T-helper 1 cell treated with Interleukin-12 subunit alpha and Interleukin-12 subunit beta and Interleukin-4 antibody, amounts not matched to agents 30 μg/mL and 1 μg/mL, for 36 hours (primary cell): ENCODE measurements at regions not wholly inside any gene's neighbourhood (a gene's known extent, or its start where the extent isn't known, plus 50 kb on each side); places are given as distances from the start of the nearest gene placed in this dataset.
"Not testable (repeated sequence)": the region's sequence is repeated elsewhere in the genome, so short reads cannot be mapped to it uniquely, and the experiment has no call there.

Experiments used
- H3K27ac Mint-ChIP-seq: one replicate; pipeline ENCODE4 v1.8.0; 2021; ENCODE audit warnings: mild to moderate bottlenecking, mixed read lengths
- H3K27me3 Mint-ChIP-seq: one replicate; pipeline ENCODE4 v1.8.0; 2021; ENCODE audit warnings: low read depth, mixed read lengths
- H3K36me3 Mint-ChIP-seq: one replicate; pipeline ENCODE4 v1.8.0; 2021; ENCODE audit warnings: low read depth, mixed read lengths
- H3K4me1 Mint-ChIP-seq: one replicate; pipeline ENCODE4 v1.8.0; 2021; ENCODE audit warnings: low read depth, mixed read lengths
- H3K4me3 Mint-ChIP-seq: one replicate; pipeline ENCODE4 v1.8.0; 2021; ENCODE audit warnings: mild to moderate bottlenecking, moderate library complexity, mixed read lengths
- H3K9me3 Mint-ChIP-seq: one replicate; pipeline ENCODE4 v1.8.0; 2021; ENCODE audit warnings: mixed read lengths

DNA sequence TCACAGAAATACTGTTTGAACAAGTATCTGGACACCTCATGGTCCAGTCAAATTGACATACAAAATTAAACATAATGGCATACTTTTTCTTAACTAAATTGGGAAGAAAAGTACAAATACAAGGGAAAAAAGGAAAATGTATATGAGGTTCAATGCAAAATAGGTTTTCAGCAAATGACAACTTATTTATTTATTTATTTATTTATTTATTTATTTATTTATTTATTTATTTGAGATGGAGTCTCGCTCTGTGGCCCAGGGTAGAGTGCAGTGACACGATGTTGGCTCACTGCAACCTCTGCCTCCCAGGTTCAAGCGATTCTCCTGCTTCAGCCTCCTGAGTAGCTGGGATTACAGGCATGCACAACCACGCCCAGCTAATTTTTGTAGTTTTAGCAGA lies 424.9 kb upstream of the AKR1E2 start:
- H3K4me3 Mint-ChIP-seq, H3K27me3 Mint-ChIP-seq, H3K9me3 Mint-ChIP-seq, H3K36me3 Mint-ChIP-seq, H3K27ac Mint-ChIP-seq, H3K4me1 Mint-ChIP-seq: not testable (repeated sequence)

DNA sequence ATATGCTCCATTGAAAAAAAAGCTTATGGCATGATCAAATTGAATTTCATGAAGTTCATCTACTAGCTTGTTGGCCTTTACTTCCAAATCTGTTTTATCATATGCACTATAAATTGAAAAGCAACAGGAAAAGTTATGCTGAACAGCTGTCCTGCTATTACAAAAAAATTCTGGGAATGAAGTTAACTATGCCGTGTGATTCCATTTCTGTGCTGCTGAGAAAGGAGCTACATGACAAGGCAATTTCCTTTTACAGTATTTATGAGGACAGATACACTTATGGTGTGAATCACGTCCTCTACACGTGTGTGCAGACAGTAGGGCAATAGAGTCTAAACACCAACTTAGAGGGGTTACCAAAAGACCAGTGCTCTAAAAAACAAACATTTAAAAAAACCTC lies 426.5 kb upstream of the AKR1E2 start:
- no peaks in the 10 kb centered on the region for H3K36me3 Mint-ChIP-seq
- H3K4me1 Mint-ChIP-seq: no peaks in the 10 kb centered on the region
- H3K27me3 Mint-ChIP-seq: peaks cover 7% of the 10 kb centered on the region
- no peaks in the 10 kb centered on the region for H3K9me3 Mint-ChIP-seq
- no peak overlapping the region for H3K27ac Mint-ChIP-seq
- no peak overlapping the region for H3K4me3 Mint-ChIP-seq

DNA sequence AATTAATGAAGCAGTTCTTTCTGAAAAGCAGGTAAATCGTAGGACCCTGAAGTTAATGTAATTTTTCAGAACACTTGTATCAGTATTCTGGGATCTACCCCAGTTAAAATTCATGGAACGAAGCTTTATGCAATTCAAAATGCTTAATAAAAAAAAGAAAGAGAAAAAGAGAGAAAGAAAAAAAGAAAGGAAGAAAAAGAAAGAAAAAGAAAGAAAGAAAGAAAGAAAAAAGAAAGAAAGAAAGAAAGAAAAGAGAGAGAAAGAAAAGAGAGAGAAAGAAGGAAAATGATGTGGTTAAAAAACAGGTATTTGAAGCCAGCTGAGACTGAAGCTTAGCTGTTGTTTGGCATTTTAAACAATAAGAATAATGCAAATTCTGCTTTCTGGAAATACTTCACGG lies 427.4 kb upstream of the AKR1E2 start:
- Mint-ChIP-seq H3K4me3 (no peak overlapping the region), H3K4me1 (no peaks in the 10 kb centered on the region), H3K27me3 (peaks cover 7% of the 10 kb centered on the region), H3K36me3 (no peaks in the 10 kb centered on the region), H3K9me3 (no peaks in the 10 kb centered on the region), H3K27ac (no peak overlapping the region)

DNA sequence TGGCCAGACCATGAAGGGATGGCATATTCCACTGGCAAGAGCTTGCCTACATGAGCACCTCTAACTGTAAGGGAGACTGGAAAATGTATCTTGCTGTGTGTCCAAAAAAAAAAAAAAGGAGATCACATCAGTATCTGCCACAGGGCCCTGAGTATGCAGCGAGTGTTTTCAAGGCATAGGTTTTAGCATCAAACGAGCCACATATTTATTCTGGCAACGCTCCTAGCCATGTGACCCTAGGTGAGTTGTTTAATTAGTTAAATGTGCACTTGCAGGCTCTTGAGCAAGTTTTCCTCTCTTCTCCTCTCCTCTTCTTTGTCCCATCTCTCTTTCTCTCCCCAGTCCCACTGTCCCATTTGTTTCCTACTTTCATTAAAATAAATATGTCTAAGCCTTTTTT lies 428.7 kb upstream of the AKR1E2 start:
- no peaks in the 10 kb centered on the region for H3K9me3 Mint-ChIP-seq
- peaks cover 7% of the 10 kb centered on the region for H3K27me3 Mint-ChIP-seq
- H3K4me1 Mint-ChIP-seq: no peaks in the 10 kb centered on the region
- no peaks in the 10 kb centered on the region for H3K36me3 Mint-ChIP-seq
- no peak overlapping the region for H3K4me3 Mint-ChIP-seq
- no peak overlapping the region for H3K27ac Mint-ChIP-seq

DNA sequence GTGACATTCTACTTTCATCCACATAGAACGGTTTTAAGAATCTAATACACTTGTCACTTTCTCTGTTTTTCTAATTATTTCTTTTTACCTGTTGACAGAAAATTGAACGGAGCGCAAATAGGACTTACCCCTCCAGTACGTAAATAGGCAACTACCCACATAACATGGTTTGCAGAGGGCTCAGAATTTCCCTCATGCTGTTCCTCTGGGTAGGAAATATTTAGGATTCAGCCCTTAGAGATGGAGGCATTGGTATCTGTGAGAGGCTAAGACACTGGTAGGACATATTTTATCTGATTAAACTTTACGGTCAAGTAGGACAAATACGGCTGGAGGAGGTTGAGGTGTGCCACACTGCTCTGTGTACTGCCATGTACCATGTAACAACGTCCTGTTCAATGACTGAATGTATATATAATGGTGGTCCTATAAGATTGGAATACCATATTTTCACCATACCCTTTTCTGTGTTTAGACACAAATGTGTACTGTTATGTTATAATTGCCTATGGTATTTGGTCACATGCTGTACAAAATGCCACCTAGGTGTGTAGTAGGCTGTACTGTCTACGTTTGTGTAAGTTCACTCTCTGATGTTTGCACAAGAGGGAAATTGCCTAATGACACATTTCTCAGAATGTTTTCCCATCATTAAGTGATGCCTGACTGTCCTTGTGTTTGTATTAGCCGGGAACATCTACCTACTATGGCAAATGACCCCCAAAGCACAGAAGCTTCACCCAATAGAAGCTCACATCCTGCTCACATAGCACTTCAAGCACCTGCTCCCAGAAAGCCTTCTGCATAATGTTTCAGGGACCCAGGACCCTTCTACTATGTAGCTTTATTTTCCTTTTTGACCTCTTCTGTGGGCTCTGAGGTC lies 429.4 kb upstream of the AKR1E2 start:
- Mint-ChIP-seq H3K9me3 (no peaks in the 10 kb centered on the region), H3K4me1 (no peaks in the 10 kb centered on the region), H3K36me3 (no peaks in the 10 kb centered on the region), H3K27me3 (peaks cover 7% of the 10 kb centered on the region), H3K4me3 (no peak overlapping the region), H3K27ac (no peak overlapping the region)

DNA sequence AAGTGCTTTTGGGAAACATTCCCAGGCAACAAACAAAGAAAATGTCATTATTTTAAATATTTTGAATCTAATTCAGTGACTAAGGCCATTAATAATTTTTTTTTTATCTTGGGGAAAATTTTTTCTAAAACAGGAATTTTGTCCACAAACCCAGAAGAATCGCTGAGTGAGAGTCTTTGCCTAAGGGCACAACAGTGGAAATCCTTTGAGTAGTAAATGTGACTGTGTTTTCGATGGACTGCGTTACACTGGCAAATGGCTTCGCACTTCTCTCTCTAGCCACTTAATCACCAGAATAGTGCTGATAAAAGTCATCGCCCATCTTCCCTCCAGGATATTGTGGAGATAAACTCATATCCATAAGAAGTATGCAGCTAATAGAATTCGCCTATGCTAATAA lies 430.3 kb upstream of the AKR1E2 start:
- H3K4me1 Mint-ChIP-seq: no peaks in the 10 kb centered on the region
- no peak overlapping the region for H3K4me3 Mint-ChIP-seq
- no peak overlapping the region for H3K27ac Mint-ChIP-seq
- H3K9me3 Mint-ChIP-seq: no peaks in the 10 kb centered on the region
- peaks cover 7% of the 10 kb centered on the region for H3K27me3 Mint-ChIP-seq
- no peaks in the 10 kb centered on the region for H3K36me3 Mint-ChIP-seq

DNA sequence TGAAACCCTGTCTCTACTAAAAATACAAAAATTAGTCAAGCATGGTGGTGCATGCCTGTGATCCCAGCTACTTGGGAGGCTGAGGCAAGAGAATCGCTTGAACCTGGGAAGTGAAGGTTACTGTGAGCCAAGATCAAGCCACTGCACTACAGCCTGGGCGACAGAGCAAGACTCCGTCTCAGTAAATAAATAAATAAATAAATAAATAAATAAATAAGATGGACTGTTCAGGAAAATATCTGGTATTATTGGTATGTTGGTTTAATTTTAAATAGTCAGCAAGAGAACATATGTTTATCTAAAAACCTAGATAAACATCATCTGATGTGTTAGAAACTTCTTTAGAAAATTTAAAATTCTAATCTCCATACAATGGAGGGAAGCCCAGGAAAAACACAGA lies 431.6 kb upstream of the AKR1E2 start:
- not testable (repeated sequence) for H3K27me3 Mint-ChIP-seq, H3K4me1 Mint-ChIP-seq, H3K4me3 Mint-ChIP-seq, H3K36me3 Mint-ChIP-seq, H3K9me3 Mint-ChIP-seq, H3K27ac Mint-ChIP-seq

DNA sequence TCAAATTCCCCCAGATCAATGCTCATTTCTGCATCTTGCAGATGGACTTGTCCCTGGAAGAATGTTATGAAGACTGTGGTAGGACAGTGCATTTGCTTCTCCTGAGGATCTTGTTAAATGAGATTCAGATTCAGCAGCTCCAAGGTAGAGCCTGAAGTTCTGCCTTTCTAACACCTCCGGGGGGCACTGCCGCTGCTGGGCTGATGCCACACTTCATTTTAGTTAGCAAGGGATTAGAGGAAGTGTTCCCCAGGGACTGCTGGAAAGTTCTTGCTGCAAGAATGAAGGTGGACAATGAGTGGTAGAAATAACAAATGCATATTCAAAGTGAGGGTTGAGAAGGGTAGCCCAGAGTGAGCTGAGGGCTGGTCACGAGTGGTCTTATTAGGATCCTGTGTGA lies 434.3 kb upstream of the AKR1E2 start:
- H3K4me1 Mint-ChIP-seq: no peaks in the 10 kb centered on the region
- H3K4me3 Mint-ChIP-seq: no peak overlapping the region
- no peaks in the 10 kb centered on the region for H3K36me3 Mint-ChIP-seq
- H3K27ac Mint-ChIP-seq: no peak overlapping the region
- H3K27me3 Mint-ChIP-seq: peaks cover 11% of the 10 kb centered on the region
- no peaks in the 10 kb centered on the region for H3K9me3 Mint-ChIP-seq

DNA sequence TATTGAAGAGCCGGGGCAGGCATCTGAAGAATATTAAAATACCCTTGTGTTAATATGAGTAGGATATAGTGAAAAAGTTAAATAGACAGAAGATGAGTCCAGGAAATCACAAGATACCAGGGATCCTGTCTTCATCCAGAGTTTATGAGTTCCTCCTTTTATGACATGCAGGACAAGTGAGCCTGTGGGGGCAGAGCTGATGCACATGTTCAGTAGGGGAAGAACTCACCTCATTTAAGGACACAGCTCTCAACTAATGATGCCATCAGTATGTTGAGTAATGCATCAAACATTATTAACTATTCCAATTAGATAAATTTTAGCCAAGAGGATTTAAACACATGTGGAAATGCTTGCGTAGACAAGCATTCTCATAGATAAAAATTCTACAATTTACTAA lies 435.8 kb upstream of the AKR1E2 start:
- Mint-ChIP-seq H3K4me3 (no peak overlapping the region), H3K27me3 (peaks cover 13% of the 10 kb centered on the region), H3K4me1 (no peaks in the 10 kb centered on the region), H3K36me3 (no peaks in the 10 kb centered on the region), H3K9me3 (no peaks in the 10 kb centered on the region), H3K27ac (no peak overlapping the region)

DNA sequence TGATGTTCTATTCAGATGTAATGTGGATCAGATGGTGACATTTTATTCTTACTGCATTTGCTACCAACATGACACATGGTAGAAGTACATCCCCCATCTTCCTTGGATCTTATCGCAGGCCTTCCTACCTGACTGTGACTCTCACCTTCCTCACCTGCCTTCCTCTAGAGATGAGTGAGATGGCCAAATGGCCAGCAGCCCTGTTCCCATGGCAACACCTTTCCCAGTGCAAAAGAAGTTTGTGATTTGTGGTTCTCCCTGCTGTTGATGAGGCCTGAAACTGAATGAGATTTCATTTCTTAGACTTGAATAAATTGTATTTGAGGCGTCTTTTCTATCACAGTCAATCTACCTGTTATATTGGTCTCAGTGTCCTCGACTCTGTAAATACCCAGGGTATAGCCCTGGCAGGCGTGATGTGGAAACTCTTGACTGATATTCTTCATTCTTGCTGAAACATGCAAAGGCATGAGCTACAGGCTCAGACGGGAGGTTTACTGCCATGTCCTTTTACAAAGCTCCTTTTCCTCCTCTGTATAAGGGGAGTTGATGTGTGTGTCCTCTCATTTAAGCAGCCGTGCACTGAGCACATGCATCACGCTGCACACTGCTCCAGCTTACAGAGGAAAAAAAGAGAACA lies 440.7 kb upstream of the AKR1E2 start:
- no peaks in the 10 kb centered on the region for H3K36me3 Mint-ChIP-seq
- peaks cover 16% of the 10 kb centered on the region for H3K27me3 Mint-ChIP-seq
- no peak overlapping the region for H3K27ac Mint-ChIP-seq

DNA sequence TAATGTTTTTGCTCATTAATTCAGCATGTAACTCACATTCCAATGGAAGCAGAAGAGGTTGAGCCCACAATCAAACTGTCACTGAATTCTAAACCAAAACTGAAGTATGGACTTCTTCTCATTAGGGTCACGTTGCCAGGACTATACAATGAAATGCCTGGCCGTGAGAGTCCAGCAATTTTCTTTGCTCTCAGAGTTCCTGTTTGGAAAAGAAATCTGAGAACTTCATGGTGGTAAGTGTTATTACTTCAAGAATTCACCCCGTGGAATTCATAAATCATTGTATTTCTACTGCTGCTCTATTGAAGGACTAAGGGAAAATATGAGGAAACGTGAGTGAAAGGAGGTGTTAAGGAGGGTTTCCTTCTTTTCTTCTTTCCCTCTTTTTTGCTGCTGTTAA lies 441.8 kb upstream of the AKR1E2 start:
- Mint-ChIP-seq H3K4me3 (no peak overlapping the region), H3K4me1 (no peaks in the 10 kb centered on the region), H3K9me3 (no peaks in the 10 kb centered on the region), H3K27ac (no peak overlapping the region), H3K27me3 (peaks cover 13% of the 10 kb centered on the region), H3K36me3 (no peaks in the 10 kb centered on the region)

More for the DNA sequence above, 440.7 kb upstream of the AKR1E2 start:
- H3K4me3 Mint-ChIP-seq: no peak overlapping the region
- no peaks in the 10 kb centered on the region for H3K9me3 Mint-ChIP-seq
- no peaks in the 10 kb centered on the region for H3K4me1 Mint-ChIP-seq

DNA sequence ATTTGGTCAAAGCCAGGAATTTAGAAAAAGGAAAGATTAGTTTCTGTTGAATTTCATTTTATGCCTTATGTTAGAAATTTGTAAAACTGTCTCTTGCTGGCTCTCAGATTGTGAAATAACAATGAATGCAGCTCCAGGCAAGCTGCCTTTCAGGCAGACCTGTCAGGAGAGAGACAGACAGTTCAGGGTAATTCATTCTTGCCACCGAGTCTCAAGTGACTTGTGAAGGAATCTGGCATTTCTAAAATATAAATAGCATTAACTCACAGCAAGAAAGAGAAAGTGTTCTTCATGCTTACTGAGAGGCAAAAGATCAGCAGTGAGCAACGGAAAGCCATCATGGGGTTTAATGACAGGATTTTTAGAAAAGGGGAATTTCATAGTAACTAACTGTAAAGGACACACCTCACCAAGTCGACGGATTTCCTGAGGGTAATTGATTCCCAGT lies 442.3 kb upstream of the AKR1E2 start:
- no peaks in the 10 kb centered on the region for H3K4me1 Mint-ChIP-seq
- no peak overlapping the region for H3K4me3 Mint-ChIP-seq
- H3K27me3 Mint-ChIP-seq: peaks cover 10% of the 10 kb centered on the region
- no peaks in the 10 kb centered on the region for H3K36me3 Mint-ChIP-seq
- H3K27ac Mint-ChIP-seq: no peak overlapping the region
- H3K9me3 Mint-ChIP-seq: no peaks in the 10 kb centered on the region

DNA sequence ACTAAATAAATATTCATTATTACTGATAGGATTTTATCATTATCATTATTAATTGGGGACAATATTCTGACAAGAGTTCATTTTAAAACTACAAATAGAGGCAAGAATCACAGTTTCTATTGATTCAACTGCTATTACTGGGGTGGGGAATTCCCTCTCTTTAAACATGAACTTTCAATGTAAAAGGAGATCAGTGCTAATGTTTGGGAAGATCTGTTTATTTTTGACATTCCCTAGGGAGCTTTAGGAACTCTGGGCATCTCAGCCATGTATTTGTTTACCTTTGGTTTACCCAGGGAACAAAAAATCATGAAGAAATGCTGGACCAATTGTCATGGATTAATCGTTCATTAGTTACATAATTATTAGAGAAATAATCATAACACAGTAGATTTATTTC lies 443.2 kb upstream of the AKR1E2 start:
- H3K27ac Mint-ChIP-seq: no peak overlapping the region
- no peaks in the 10 kb centered on the region for H3K9me3 Mint-ChIP-seq
- no peaks in the 10 kb centered on the region for H3K36me3 Mint-ChIP-seq
- H3K4me1 Mint-ChIP-seq: no peaks in the 10 kb centered on the region
- no peak overlapping the region for H3K4me3 Mint-ChIP-seq
- peaks cover 10% of the 10 kb centered on the region for H3K27me3 Mint-ChIP-seq

DNA sequence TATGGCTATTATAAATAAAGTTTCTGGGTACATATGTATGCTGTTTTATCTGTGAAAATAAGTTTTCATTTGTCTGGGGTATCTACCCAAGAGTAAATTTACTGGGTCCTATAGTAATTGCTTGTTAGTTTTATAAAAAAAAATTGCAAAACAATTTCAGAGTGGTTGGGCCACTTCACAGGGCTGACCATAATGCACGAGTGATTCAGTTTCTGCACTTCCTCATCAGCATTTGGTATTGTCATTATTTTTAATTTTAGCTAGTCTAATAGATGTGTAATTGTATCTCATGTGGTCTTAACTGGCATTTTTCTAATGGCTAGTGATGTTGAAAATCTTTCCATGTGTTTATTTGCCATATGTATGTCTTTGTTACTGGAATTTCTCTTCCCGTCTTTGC lies 452.4 kb upstream of the AKR1E2 start:
- no peaks in the 10 kb centered on the region for H3K4me1 Mint-ChIP-seq
- H3K4me3 Mint-ChIP-seq: no peak overlapping the region
- H3K36me3 Mint-ChIP-seq: no peaks in the 10 kb centered on the region
- no peak overlapping the region for H3K27ac Mint-ChIP-seq
- H3K9me3 Mint-ChIP-seq: no peaks in the 10 kb centered on the region
- peaks cover 59% of the 10 kb centered on the region for H3K27me3 Mint-ChIP-seq

DNA sequence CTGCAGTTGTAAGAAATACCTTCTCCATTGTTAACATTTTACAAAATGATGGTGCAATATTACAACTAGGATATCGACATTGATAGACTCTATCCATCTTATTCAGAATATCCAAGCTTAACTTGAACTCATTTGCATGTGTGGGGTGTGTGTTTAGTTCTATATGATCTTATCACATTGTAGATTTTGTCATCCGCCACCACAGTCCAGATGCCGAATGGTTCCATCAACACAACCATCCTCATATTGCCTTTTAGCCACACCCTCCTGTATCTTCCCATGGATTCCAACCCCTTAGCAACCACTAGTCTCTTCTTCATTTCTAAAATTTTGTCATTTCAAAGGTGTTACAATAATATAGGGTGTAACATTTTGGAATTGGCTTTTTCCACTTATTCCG lies 452.9 kb upstream of the AKR1E2 start:
- H3K9me3 Mint-ChIP-seq: no peaks in the 10 kb centered on the region
- no peak overlapping the region for H3K4me3 Mint-ChIP-seq
- H3K27ac Mint-ChIP-seq: no peak overlapping the region
- H3K4me1 Mint-ChIP-seq: no peaks in the 10 kb centered on the region
- no peaks in the 10 kb centered on the region for H3K36me3 Mint-ChIP-seq
- H3K27me3 Mint-ChIP-seq: peaks cover 62% of the 10 kb centered on the region
